Trophoblast cell (in vitro differentiated cells and primary cell): ENCODE measurements at regions not wholly inside any gene's neighbourhood (a gene's known extent, or its start where the extent isn't known, plus 50 kb on each side); places are given as distances from the start of the nearest gene placed in this dataset.

ENCODE experiments used
- DNase-seq, 2 donors: peaks; one replicate each; pipeline ENCODE4 v3.0.0-alpha.2; 2016
- H2AFZ ChIP-seq: 2 replicates; pipeline ENCODE4 v1.6.1; 2013; ENCODE audit warnings: low read length, moderate library complexity, mild to moderate bottlenecking; ENCODE audit not compliant: insufficient read depth, poor library complexity
- H2AK5ac ChIP-seq: 2 replicates; pipeline ENCODE4 v1.6.1; 2013; ENCODE audit warnings: mild to moderate bottlenecking, low read length
- H2BK120ac ChIP-seq: 2 replicates; pipeline ENCODE4 v1.6.1; 2013; ENCODE audit warnings: low read length, mild to moderate bottlenecking, moderate library complexity; ENCODE audit not compliant: insufficient read depth, poor library complexity
- H2BK12ac ChIP-seq: 2 replicates; pipeline ENCODE4 v1.6.1; 2013; ENCODE audit warnings: mild to moderate bottlenecking, low read length, moderate library complexity
- H2BK5ac ChIP-seq: 2 replicates; pipeline ENCODE4 v1.6.1; 2013; ENCODE audit warnings: low read length, low read depth, moderate library complexity, mild to moderate bottlenecking; ENCODE audit not compliant: poor library complexity
- H3K14ac ChIP-seq: 2 replicates; pipeline ENCODE4 v1.6.1; 2013; ENCODE audit warnings: mild to moderate bottlenecking, low read length
- H3K18ac ChIP-seq: 2 replicates; pipeline ENCODE4 v1.6.1; 2013; ENCODE audit warnings: mild to moderate bottlenecking, low read length
- H3K23ac ChIP-seq: 2 replicates; pipeline ENCODE4 v1.6.1; 2013; ENCODE audit warnings: low read length
- H3K27ac ChIP-seq: 2 replicates; pipeline ENCODE4 v1.5.1; 2013; ENCODE audit warnings: low read depth, mild to moderate bottlenecking, inconsistent platforms, low read length, moderate library complexity
- H3K27me3 ChIP-seq: 2 replicates; pipeline ENCODE4 v1.6.1; 2013; ENCODE audit warnings: inconsistent platforms, mild to moderate bottlenecking, low read length, moderate library complexity; ENCODE audit not compliant: insufficient read depth
- H3K36me3 ChIP-seq, 2 experiments: 1 replicate in 1 of 2; 2 replicates in 1 of 2; pipeline ENCODE4 v1.6.1; 2013; ENCODE audit warnings: low read length in 2 of 2, mild to moderate bottlenecking in 2 of 2, moderate library complexity in 1 of 2; ENCODE audit not compliant: insufficient read depth in 2 of 2, control insufficient read depth in 1 of 2
- H3K4ac ChIP-seq: 2 replicates; pipeline ENCODE4 v1.6.1; 2013; ENCODE audit warnings: low read depth, mild to moderate bottlenecking, low read length, moderate library complexity
- H3K4me1 ChIP-seq, 2 experiments: 1 replicate in 1 of 2; 2 replicates in 1 of 2; pipeline ENCODE4 v1.6.1; 2013; ENCODE audit warnings: low read length in 2 of 2, mild to moderate bottlenecking in 2 of 2, moderate library complexity in 1 of 2; ENCODE audit not compliant: insufficient read depth in 2 of 2, control insufficient read depth in 1 of 2
- H3K4me2 ChIP-seq: 2 replicates; pipeline ENCODE4 v1.6.1; 2013; ENCODE audit warnings: inconsistent platforms, mild to moderate bottlenecking, low read length, moderate library complexity
- H3K4me3 ChIP-seq: 2 replicates; pipeline ENCODE4 v1.5.1; 2013; ENCODE audit warnings: mild to moderate bottlenecking, low read depth, low read length, inconsistent platforms
- H3K79me1 ChIP-seq: one replicate; pipeline ENCODE4 v1.6.1; 2013; ENCODE audit warnings: low read length
- H3K79me2 ChIP-seq: 2 replicates; pipeline ENCODE4 v1.6.1; 2013; ENCODE audit warnings: low read length, mild to moderate bottlenecking; ENCODE audit not compliant: control insufficient read depth, insufficient read depth, poor library complexity
- H3K9ac ChIP-seq: 2 replicates; pipeline ENCODE4 v1.6.1; 2013; ENCODE audit warnings: mild to moderate bottlenecking, low read length
- H3K9me3 ChIP-seq: 2 replicates; pipeline ENCODE4 v1.6.1; 2013; ENCODE audit warnings: low read depth, mild to moderate bottlenecking, control low read depth, inconsistent platforms, low read length; ENCODE audit not compliant: insufficient read depth
- H4K12ac ChIP-seq: 2 replicates; pipeline ENCODE4 v1.6.1; 2013; ENCODE audit warnings: low read depth, mild to moderate bottlenecking, low read length, moderate library complexity
- H4K8ac ChIP-seq: 2 replicates; pipeline ENCODE4 v1.6.1; 2013; ENCODE audit warnings: low read depth, mild to moderate bottlenecking, low read length, moderate library complexity
- H4K91ac ChIP-seq: one replicate; pipeline ENCODE4 v1.6.1; 2013; ENCODE audit warnings: low read depth, mild to moderate bottlenecking, low read length, moderate library complexity
- WGBS: extraction: QIAGEN DNeasy Blood & Tissue Kit; methylation state at CpG from one replicate; pipeline ENCODE4 v1.1.7; 2013; ENCODE audit warnings: missing lambda C conversion rate; ENCODE audit not compliant: insufficient read length, insufficient coverage; ENCODE audit errors: extremely low coverage; 5-methylcytosine and 5-hydroxymethylcytosine counted together

DNA sequence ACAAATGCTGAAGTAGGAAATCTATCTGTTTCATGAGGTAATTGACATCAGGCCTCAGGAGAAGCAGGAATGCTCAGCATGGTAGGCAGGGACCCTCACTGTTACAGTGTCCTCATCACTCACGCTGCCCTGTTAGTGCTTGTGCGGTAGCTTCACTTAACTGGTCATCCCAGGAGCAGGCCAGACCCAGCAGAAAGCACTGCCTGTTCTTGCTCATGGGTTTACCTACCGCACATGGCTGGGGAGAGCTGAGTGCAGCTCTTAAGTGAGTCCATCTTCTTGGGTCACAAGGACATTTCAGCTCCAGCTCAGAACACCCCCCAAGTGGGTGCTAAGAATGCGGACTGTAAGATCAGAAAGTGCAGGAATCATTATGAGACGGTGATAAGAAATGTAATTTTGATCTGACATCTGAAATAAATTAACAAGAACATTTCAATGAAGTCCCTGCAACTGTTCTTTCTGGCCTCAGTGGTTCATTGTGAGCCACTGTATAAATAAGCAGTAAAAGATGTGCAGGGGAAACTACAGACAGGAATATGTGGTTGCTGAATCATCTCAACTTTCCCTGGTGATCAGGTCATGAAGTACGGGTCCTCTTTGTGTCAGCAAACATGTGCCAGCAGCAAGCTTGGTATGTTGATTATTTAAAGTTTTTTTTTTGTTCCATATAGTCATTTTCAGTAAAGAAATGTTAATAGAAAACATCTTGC, 757.7 kb upstream of the TMEM132C start:
- Histone ChIP-seq H2BK120ac (no peak overlapping the region), H3K4me1 (no peaks in the 10 kb centered on the region), H2BK5ac (no peak overlapping the region), H4K8ac (no peak overlapping the region), H3K27me3 (no peaks in the 10 kb centered on the region), H3K27ac (no peak overlapping the region), H3K18ac (no peak overlapping the region), H2AK5ac (no peak overlapping the region), H2AFZ (no peak overlapping the region), H3K14ac (no peak overlapping the region), H2BK12ac (no peak overlapping the region), H3K4me3 (no peak overlapping the region), H4K12ac (no peak overlapping the region), H3K79me1 (no peaks in the 10 kb centered on the region), H3K4me2 (no peak overlapping the region), H3K36me3 (no peaks in the 10 kb centered on the region), H4K91ac (no peak overlapping the region), H3K4ac (no peak overlapping the region), H3K9me3 (peaks cover 2% of the 10 kb centered on the region), H3K23ac (no peak overlapping the region), H3K9ac (no peak overlapping the region), H3K79me2 (no peaks in the 10 kb centered on the region)
- DNase-seq, result no peak
- no CpG with 5 or more reads among the region's 6 CpGs for WGBS

DNA sequence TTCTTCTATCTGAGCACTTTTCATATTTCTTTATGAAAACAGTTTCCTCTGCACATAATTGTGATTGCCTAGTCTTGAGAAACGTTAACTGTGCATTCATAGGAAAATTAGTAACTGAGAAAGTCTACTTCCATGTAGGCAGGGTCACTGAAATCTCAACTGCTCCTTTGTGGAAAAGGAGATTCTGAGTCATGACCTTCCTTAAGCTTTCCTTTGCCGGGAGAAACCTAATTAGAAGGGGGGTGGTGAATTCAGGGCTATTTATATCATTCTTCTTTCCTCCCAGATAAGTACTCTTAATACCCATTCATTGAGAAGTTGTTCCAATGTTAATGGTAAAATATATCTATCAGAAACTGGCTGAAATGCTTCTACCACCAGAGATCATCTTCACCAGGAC, 751.0 kb upstream of the TMEM132C start:
- no peak overlapping the region for H3K4me3 ChIP-seq

DNA sequence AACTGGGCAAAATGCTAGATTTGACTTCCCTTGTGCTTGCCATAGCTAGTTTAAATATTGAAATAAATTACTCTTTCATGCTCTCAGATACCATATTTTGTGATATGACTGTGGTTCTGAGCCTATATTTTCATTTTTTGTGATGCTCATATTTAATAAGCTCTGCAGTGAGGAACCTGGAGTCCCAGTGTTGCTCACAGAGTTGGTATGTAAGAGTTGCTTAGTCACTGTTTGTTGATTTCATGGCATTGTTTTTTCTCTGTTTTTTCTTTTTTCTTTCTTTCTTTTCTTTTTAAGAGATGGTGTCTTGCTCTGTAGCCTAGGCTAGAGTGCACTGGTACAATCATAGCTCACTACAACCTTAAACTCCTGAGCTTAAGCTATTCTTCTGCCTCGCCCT, 750.5 kb upstream of the TMEM132C start:
- no peak for DNase-seq
- H3K14ac ChIP-seq, result no peak overlapping the region
- H3K9ac ChIP-seq, result no peak overlapping the region
- H3K4me1 ChIP-seq, result no peaks in the 10 kb centered on the region
- H2AFZ ChIP-seq, result no peak overlapping the region
- H3K79me1 ChIP-seq, result no peaks in the 10 kb centered on the region
- H3K27me3 ChIP-seq, result no peaks in the 10 kb centered on the region
- no peak overlapping the region for H2BK120ac ChIP-seq
- no peaks in the 10 kb centered on the region for H3K36me3 ChIP-seq
- H2BK12ac ChIP-seq, result no peak overlapping the region
- H3K4me3 ChIP-seq, result no peak overlapping the region
- no CpG with 5 or more reads among the region's 1 CpG for WGBS
- no peak overlapping the region for H4K91ac ChIP-seq
- no peak overlapping the region for H4K8ac ChIP-seq
- H2AK5ac ChIP-seq, result no peak overlapping the region
- H3K79me2 ChIP-seq, result no peaks in the 10 kb centered on the region
- H3K4me2 ChIP-seq, result no peak overlapping the region
- no peaks in the 10 kb centered on the region for H3K9me3 ChIP-seq
- H4K12ac ChIP-seq, result no peak overlapping the region
- no peak overlapping the region for H3K23ac ChIP-seq
- no peak overlapping the region for H2BK5ac ChIP-seq
- no peak overlapping the region for H3K18ac ChIP-seq
- no peak overlapping the region for H3K4ac ChIP-seq
- H3K27ac ChIP-seq, result no peak overlapping the region

More for the DNA sequence above, 751.0 kb upstream of the TMEM132C start:
- no peak overlapping the region for H2AFZ ChIP-seq
- no peaks in the 10 kb centered on the region for H3K27me3 ChIP-seq
- no CpG with 5 or more reads among the region's 2 CpGs for WGBS
- H2BK5ac ChIP-seq, result no peak overlapping the region
- H2BK12ac ChIP-seq, result no peak overlapping the region
- H3K79me1 ChIP-seq, result no peaks in the 10 kb centered on the region
- H3K9ac ChIP-seq, result no peak overlapping the region
- no peaks in the 10 kb centered on the region for H3K4me1 ChIP-seq
- no peak overlapping the region for H2BK120ac ChIP-seq
- no peaks in the 10 kb centered on the region for H3K79me2 ChIP-seq
- H4K91ac ChIP-seq, result no peak overlapping the region
- no peak overlapping the region for H3K14ac ChIP-seq
- H3K36me3 ChIP-seq, result no peaks in the 10 kb centered on the region
- no peak overlapping the region for H3K4ac ChIP-seq
- H4K8ac ChIP-seq, result no peak overlapping the region
- no peak for DNase-seq
- H3K23ac ChIP-seq, result no peak overlapping the region
- H3K18ac ChIP-seq, result no peak overlapping the region
- H2AK5ac ChIP-seq, result no peak overlapping the region
- no peak overlapping the region for H3K4me2 ChIP-seq
- H4K12ac ChIP-seq, result no peak overlapping the region
- no peaks in the 10 kb centered on the region for H3K9me3 ChIP-seq
- no peak overlapping the region for H3K27ac ChIP-seq

DNA sequence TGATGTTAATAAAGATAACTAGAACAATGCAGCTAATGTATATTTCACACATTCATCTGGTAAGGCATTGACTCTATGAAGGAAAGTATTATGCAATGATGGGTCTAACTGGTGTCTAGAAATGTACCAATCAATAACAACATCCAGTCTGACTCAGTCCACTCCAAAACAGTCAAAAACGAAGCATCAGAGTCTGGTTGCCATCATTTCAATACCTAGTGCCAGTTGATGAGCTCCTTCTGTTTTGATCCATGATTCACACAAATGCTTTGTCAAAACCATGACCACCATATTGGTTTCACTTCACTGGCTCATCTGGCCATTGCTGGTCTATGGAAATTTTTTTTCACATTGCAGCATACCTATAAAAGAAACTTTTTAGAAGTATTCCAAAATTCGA, 747.2 kb upstream of the TMEM132C start:
- no peak overlapping the region for H4K91ac ChIP-seq
- no peaks in the 10 kb centered on the region for H3K9me3 ChIP-seq
- H3K79me2 ChIP-seq, result no peaks in the 10 kb centered on the region
- H4K12ac ChIP-seq, result no peak overlapping the region
- H3K4me2 ChIP-seq, result no peak overlapping the region
- no CpG with 5 or more reads among the region's 2 CpGs for WGBS
- H2BK120ac ChIP-seq, result no peak overlapping the region
- H3K4me3 ChIP-seq, result no peak overlapping the region
- no peak overlapping the region for H4K8ac ChIP-seq
- DNase-seq, result no peak
- H2AK5ac ChIP-seq, result no peak overlapping the region
- H2AFZ ChIP-seq, result no peak overlapping the region
- no peak overlapping the region for H3K18ac ChIP-seq
- H2BK5ac ChIP-seq, result no peak overlapping the region
- H3K23ac ChIP-seq, result no peak overlapping the region
- no peak overlapping the region for H3K27ac ChIP-seq
- no peaks in the 10 kb centered on the region for H3K4me1 ChIP-seq
- no peaks in the 10 kb centered on the region for H3K79me1 ChIP-seq
- no peaks in the 10 kb centered on the region for H3K27me3 ChIP-seq
- H2BK12ac ChIP-seq, result no peak overlapping the region
- no peaks in the 10 kb centered on the region for H3K36me3 ChIP-seq
- H3K9ac ChIP-seq, result no peak overlapping the region
- H3K14ac ChIP-seq, result no peak overlapping the region
- H3K4ac ChIP-seq, result no peak overlapping the region
